ACC112 (cell line): ENCODE measurements at regions not wholly inside any gene's neighbourhood (a gene's known extent, or its start where the extent isn't known, plus 50 kb on each side); places are given as distances from the start of the nearest gene placed in this dataset.
A peak's percentile ranks its signal among the peaks of the same experiment; 100 is the strongest.

Experiments
- H2AFZ ChIP-seq: fragments of 200-600 bp; sonication (generic); one replicate; pipeline ENCODE4 v1.6.0; 2017; ENCODE audit warnings: antibody characterized with exemption, low read length; ENCODE audit not compliant: unreplicated experiment
- H3K27ac ChIP-seq: fragments of 200-600 bp; sonication (generic); 2 replicates; pipeline ENCODE4 v1.5.1; 2014; ENCODE audit warnings: low read depth, mild to moderate bottlenecking, antibody characterized with exemption, low read length, moderate library complexity
- H3K27me3 ChIP-seq: fragments of 200-600 bp; sonication (generic); 2 replicates; pipeline ENCODE4 v1.6.1; 2014; ENCODE audit warnings: mild to moderate bottlenecking, antibody characterized with exemption, low read length, moderate library complexity, mixed read lengths; ENCODE audit not compliant: insufficient read depth
- H3K36me3 ChIP-seq: fragments of 200-600 bp; sonication (generic); 2 replicates; pipeline ENCODE4 v1.6.1; 2016; ENCODE audit warnings: mild to moderate bottlenecking, antibody characterized with exemption, low read length, moderate library complexity, mixed read lengths; ENCODE audit not compliant: insufficient read depth
- H3K4me1 ChIP-seq: fragments of 200-600 bp; sonication (generic); one replicate; pipeline ENCODE4 v1.6.1; 2016; ENCODE audit warnings: low read length, mixed read lengths; ENCODE audit not compliant: insufficient read depth, unreplicated experiment, control insufficient read depth
- H3K4me3 ChIP-seq: fragments of 200-600 bp; sonication (generic); 2 replicates; pipeline ENCODE4 v1.5.1; 2014; ENCODE audit warnings: mild to moderate bottlenecking, low read depth, low read length
- H3K79me2 ChIP-seq: fragments of 200-600 bp; sonication (generic); one replicate; pipeline ENCODE4 v1.6.0; 2016; ENCODE audit warnings: low read length; ENCODE audit not compliant: control insufficient read depth, unreplicated experiment, insufficient read depth

- H3K36me3 ChIP-seq: no peaks in the 10 kb centered on the region
- H2AFZ ChIP-seq: no peak overlapping the region
- peaks cover 9% of the 10 kb centered on the region for H3K4me1 ChIP-seq
- no peaks in the 10 kb centered on the region for H3K27me3 ChIP-seq
- H3K4me3 ChIP-seq: no peak overlapping the region
- no peak overlapping the region for H3K27ac ChIP-seq
- no peaks in the 10 kb centered on the region for H3K79me2 ChIP-seq
Measured at GRCh38 chr10:4053940-4054339, 268.9 kb upstream of the KLF6 start.

- peak overlapping the region; percentile 98 for H2AFZ ChIP-seq
- H3K27ac ChIP-seq: no peak overlapping the region
- no peaks in the 10 kb centered on the region for H3K36me3 ChIP-seq
- peak overlapping the region; percentile 50; the same call in 1 of the 2 replicates for H3K4me3 ChIP-seq
- no peaks in the 10 kb centered on the region for H3K27me3 ChIP-seq
- no peaks in the 10 kb centered on the region for H3K79me2 ChIP-seq
- H3K4me1 ChIP-seq: peaks cover 5% of the 10 kb centered on the region
Measured at GRCh38 chr10:4051641-4052151, 266.7 kb upstream of the KLF6 start.

- no peaks in the 10 kb centered on the region for H3K36me3 ChIP-seq
- peak overlapping the region; percentile 98 for H2AFZ ChIP-seq
- H3K4me1 ChIP-seq: peaks cover 5% of the 10 kb centered on the region
- no peaks in the 10 kb centered on the region for H3K79me2 ChIP-seq
- peak overlapping the region; percentile 50 for H3K4me3 ChIP-seq
- no peak overlapping the region for H3K27ac ChIP-seq
- H3K27me3 ChIP-seq: no peaks in the 10 kb centered on the region
Measured at GRCh38 chr10:4051011-4051640, 266.1 kb upstream of the KLF6 start.

GRCh38 chr10:4050061-4050460 is 265.1 kb upstream of the KLF6 start:
- Histone ChIP-seq H3K36me3 (no peaks in the 10 kb centered on the region), H3K27me3 (no peaks in the 10 kb centered on the region), H2AFZ (no peak overlapping the region), H3K79me2 (no peaks in the 10 kb centered on the region), H3K4me3 (no peak overlapping the region), H3K27ac (no peak overlapping the region), H3K4me1 (peaks cover 5% of the 10 kb centered on the region)

- H3K4me3 ChIP-seq: no peak overlapping the region
- H2AFZ ChIP-seq: no peak overlapping the region
- no peaks in the 10 kb centered on the region for H3K27me3 ChIP-seq
- peaks cover 5% of the 10 kb centered on the region for H3K4me1 ChIP-seq
- H3K36me3 ChIP-seq: no peaks in the 10 kb centered on the region
- H3K79me2 ChIP-seq: no peaks in the 10 kb centered on the region
- H3K27ac ChIP-seq: no peak overlapping the region
Measured at GRCh38 chr10:4049348-4049747, 264.3 kb upstream of the KLF6 start.

- H3K27me3 ChIP-seq: no peaks in the 10 kb centered on the region
- H3K27ac ChIP-seq: no peak overlapping the region
- H3K79me2 ChIP-seq: no peaks in the 10 kb centered on the region
- no peak overlapping the region for H3K4me3 ChIP-seq
- no peaks in the 10 kb centered on the region for H3K36me3 ChIP-seq
- no peak overlapping the region for H2AFZ ChIP-seq
- H3K4me1 ChIP-seq: peaks cover 5% of the 10 kb centered on the region
Measured at GRCh38 chr10:4048236-4048864, 263.3 kb upstream of the KLF6 start.

GRCh38 chr10:4046712-4047354 is 261.8 kb upstream of the KLF6 start:
- Histone ChIP-seq H3K4me1 (peaks cover 5% of the 10 kb centered on the region), H3K4me3 (no peak overlapping the region), H3K79me2 (no peaks in the 10 kb centered on the region), H2AFZ (no peak overlapping the region), H3K27me3 (no peaks in the 10 kb centered on the region), H3K36me3 (no peaks in the 10 kb centered on the region), H3K27ac (no peak overlapping the region)

- Histone ChIP-seq H3K27ac (no peak overlapping the region), H3K4me1 (peaks cover 4% of the 10 kb centered on the region), H3K4me3 (no peak overlapping the region), H3K27me3 (no peaks in the 10 kb centered on the region), H2AFZ (no peak overlapping the region), H3K36me3 (no peaks in the 10 kb centered on the region), H3K79me2 (no peaks in the 10 kb centered on the region)
Measured at GRCh38 chr10:4046030-4046429, 261.0 kb upstream of the KLF6 start.

GRCh38 chr10:4043897-4044665 is 259.1 kb upstream of the KLF6 start:
- no peaks in the 10 kb centered on the region for H3K79me2 ChIP-seq
- H3K4me1 ChIP-seq: no peaks in the 10 kb centered on the region
- no peak overlapping the region for H3K4me3 ChIP-seq
- no peaks in the 10 kb centered on the region for H3K36me3 ChIP-seq
- no peaks in the 10 kb centered on the region for H3K27me3 ChIP-seq
- no peak overlapping the region for H3K27ac ChIP-seq
- no peak overlapping the region for H2AFZ ChIP-seq

- Histone ChIP-seq H3K4me3 (no peak overlapping the region), H3K36me3 (no peaks in the 10 kb centered on the region), H3K79me2 (no peaks in the 10 kb centered on the region), H3K4me1 (no peaks in the 10 kb centered on the region), H3K27me3 (no peaks in the 10 kb centered on the region), H3K27ac (no peak overlapping the region), H2AFZ (no peak overlapping the region)
Measured at GRCh38 chr10:4041635-4042034, 256.6 kb upstream of the KLF6 start.
